Thymus (tissue), 11 donors: ENCODE measurements at regions not wholly inside any gene's neighbourhood (a gene's known extent, or its start where the extent isn't known, plus 50 kb on each side); places are given as distances from the start of the nearest gene placed in this dataset.
"Not testable (repeated sequence)": the region's sequence is repeated elsewhere in the genome, so short reads cannot be mapped to it uniquely, and the experiment has no call there.

Source experiments
- DNase-seq, 9 donors: peaks; one replicate each; pipeline ENCODE4 v3.0.0-alpha.2; 2013; ENCODE audit warnings: low spot score in 9 of 9, low read depth in 6 of 9, missing footprints in 1 of 9
- H3K27ac ChIP-seq, 2 donors: one replicate each; pipeline ENCODE4 v1.5.1; 2013; ENCODE audit warnings: control low read depth in 1 of 2, low read depth in 1 of 2, low read length in 1 of 2, mild to moderate bottlenecking in 1 of 2, moderate library complexity in 1 of 2
- H3K27me3 ChIP-seq, 2 donors: one replicate each; pipeline ENCODE4 v1.5.1; 2013; ENCODE audit warnings: low read length in 1 of 2; ENCODE audit not compliant: control insufficient read depth in 2 of 2, insufficient read depth in 1 of 2
- H3K36me3 ChIP-seq, 2 donors: one replicate each; pipeline ENCODE4 v1.5.1; 2013; ENCODE audit warnings: low read length in 1 of 2, mild to moderate bottlenecking in 1 of 2, moderate library complexity in 1 of 2; ENCODE audit not compliant: control insufficient read depth in 2 of 2, insufficient read depth in 2 of 2
- H3K4me1 ChIP-seq, 2 donors: one replicate each; pipeline ENCODE4 v1.5.1; 2013; ENCODE audit warnings: low read length in 2 of 2; ENCODE audit not compliant: control insufficient read depth in 2 of 2, insufficient read depth in 2 of 2
- H3K4me3 ChIP-seq, 2 donors: one replicate each; pipeline ENCODE4 v1.5.1; 2013; ENCODE audit warnings: low read length in 2 of 2, control low read depth in 1 of 2, mild to moderate bottlenecking in 1 of 2
- H3K9me3 ChIP-seq, 2 donors: one replicate each; pipeline ENCODE4 v1.5.1; 2013; ENCODE audit warnings: low read length in 1 of 2, mild to moderate bottlenecking in 1 of 2; ENCODE audit not compliant: control insufficient read depth in 2 of 2, insufficient read depth in 1 of 2
- WGBS: extraction: QIAGEN DNeasy Blood & Tissue Kit; methylation state at CpG from one replicate; pipeline ENCODE4 v1.1.7; 2013; 5-methylcytosine and 5-hydroxymethylcytosine counted together
- donor health status: healthy.

DNA sequence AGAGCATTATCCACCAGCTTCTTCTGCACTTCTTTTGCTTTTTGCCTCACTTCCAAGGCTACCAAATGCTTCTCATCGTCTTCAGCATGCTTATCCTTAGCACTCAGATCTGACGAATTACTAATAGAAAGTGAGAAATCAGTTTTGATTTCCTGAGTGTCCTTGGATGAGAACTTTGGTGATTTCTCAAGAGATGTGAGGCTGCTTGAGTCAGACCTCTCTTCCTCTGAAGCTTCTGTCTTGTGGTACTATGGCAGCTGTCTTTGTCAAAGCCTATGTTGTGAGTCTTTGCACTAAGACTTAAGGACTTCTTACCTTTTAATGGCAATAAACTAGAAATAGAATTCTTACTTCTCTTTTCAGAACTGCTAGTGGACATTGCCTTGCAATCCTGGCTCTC is 169.9 kb downstream of the CPE start:
- Histone ChIP-seq H3K9me3 (no peaks in the 10 kb centered on the region), H3K27me3 (no peaks in the 10 kb centered on the region), H3K27ac (no peak overlapping the region), H3K4me1 (no peaks in the 10 kb centered on the region), H3K4me3 (no peak overlapping the region), H3K36me3 (no peaks in the 10 kb centered on the region)
- 93% methylated on average over 2 of the region's 2 CpGs for WGBS
- DNase-seq: no peak

DNA sequence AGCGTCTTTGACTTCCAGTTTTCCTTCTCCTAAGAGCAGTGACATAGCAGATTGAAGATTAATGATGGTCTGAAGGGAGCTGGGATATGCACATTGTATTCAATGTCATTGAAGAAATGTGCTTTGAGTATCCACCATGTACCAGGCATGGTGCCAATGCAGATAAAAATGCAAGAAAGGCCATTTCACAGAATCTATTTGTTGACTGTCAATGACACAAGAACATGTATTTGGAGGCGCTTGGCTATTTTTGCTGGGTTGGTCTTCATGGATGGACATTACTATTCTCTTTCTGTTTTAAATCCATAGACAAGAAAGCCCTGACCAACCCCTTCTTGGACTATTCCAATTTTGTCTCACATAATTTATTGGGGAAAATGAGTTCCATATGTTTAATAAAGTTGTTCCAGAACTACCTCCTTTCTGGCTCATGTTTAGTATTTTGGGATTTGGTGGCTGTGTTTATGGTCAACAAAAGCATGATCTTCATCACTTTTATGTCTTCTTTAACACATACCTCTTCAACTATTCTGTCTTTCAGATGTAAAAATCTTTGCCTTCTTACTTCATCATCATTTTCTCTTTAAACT is 174.5 kb downstream of the CPE start:
- 94% methylated on average over 2 of the region's 2 CpGs for WGBS
- Histone ChIP-seq H3K27me3 (no peaks in the 10 kb centered on the region), H3K36me3 (no peaks in the 10 kb centered on the region), H3K27ac (no peak overlapping the region), H3K9me3 (no peaks in the 10 kb centered on the region), H3K4me3 (no peak overlapping the region), H3K4me1 (no peaks in the 10 kb centered on the region)
- DNase-seq: no peak

- Histone ChIP-seq H3K4me3 (no peak overlapping the region), H3K27ac (no peak overlapping the region), H3K9me3 (no peaks in the 10 kb centered on the region), H3K27me3 (no peaks in the 10 kb centered on the region), H3K4me1 (no peaks in the 10 kb centered on the region), H3K36me3 (no peaks in the 10 kb centered on the region)
- 88% methylated on average over 5 of the region's 5 CpGs for WGBS
- DNase-seq: no peak
Observed at GRCh38 chr4:165555302-165555701, 176.5 kb downstream of the CPE start.

DNA sequence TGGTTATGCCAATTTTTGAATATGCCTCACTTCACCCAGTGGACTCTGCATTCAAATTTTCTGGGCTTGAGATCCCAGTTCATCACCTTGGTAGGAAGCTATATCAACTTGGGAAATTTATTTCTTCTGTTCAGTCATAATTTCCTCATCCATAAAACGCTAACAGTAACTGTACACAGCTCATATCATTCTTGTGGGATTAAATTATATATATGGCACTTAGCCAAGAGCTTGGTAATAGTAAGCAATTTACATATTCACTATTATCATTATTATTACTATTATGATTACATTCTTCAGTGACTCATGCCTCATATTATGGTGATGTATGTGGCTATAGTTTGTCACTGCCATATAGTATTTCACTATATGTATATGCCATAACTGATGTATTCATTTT is 177.6 kb downstream of the CPE start:
- no peaks in the 10 kb centered on the region for H3K4me1 ChIP-seq
- DNase-seq: no peak
- no peaks in the 10 kb centered on the region for H3K36me3 ChIP-seq
- no peak overlapping the region for H3K4me3 ChIP-seq
- no peaks in the 10 kb centered on the region for H3K27me3 ChIP-seq
- no peak overlapping the region for H3K27ac ChIP-seq
- no peaks in the 10 kb centered on the region for H3K9me3 ChIP-seq
- WGBS: 89% methylated on average over 1 of the region's 1 CpG

DNA sequence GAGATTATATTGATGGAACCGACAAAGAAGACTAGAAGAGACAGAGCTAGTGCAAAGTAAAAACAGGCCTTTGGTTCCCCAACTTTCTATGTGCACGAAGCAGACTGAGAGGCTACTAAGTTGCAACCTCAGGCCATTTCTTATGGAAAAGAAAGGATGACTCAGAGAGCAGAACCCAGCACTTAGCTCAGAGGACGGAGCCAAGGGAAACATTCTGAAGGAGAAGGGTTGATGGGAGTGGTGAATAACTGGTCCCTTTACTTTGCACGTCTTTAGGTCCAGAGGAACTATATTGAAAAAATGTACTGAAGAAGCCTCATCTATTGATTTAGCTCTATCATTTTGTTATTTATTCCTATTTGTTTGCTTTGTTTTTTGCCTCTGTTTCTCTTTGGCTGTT is 182.1 kb downstream of the CPE start:
- Histone ChIP-seq H3K4me1 (no peaks in the 10 kb centered on the region), H3K4me3 (no peak overlapping the region), H3K27me3 (no peaks in the 10 kb centered on the region), H3K36me3 (no peaks in the 10 kb centered on the region), H3K27ac (no peak overlapping the region), H3K9me3 (no peaks in the 10 kb centered on the region)
- 96% methylated on average over 4 of the region's 4 CpGs for WGBS
- DNase-seq: no peak

- H3K27ac ChIP-seq: no peak overlapping the region
- H3K36me3 ChIP-seq: no peaks in the 10 kb centered on the region
- H3K4me1 ChIP-seq: no peaks in the 10 kb centered on the region
- H3K4me3 ChIP-seq: no peak overlapping the region
- no peaks in the 10 kb centered on the region for H3K9me3 ChIP-seq
- DNase-seq: no peak
- H3K27me3 ChIP-seq: no peaks in the 10 kb centered on the region
Observed at GRCh38 chr4:165563851-165564250, 185.0 kb downstream of the CPE start.

DNA sequence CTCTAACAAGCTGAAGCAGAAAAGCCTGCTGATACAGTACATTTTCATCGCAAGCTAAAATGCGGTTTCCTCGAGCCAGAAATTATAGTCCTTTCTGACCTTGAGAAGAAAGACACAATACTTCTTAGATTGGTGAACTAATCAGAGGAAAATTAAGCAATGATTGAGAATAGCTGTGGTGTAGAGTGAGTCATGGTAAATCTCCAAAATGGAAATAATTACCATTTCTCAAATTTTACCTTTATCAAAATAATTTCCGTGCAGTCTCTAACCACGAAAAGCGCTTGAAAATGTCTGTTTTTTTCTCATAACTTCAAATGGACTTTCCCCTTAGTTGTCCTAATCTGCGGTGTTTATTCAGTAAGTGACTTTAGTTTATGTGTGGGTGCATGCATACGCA is 190.2 kb downstream of the CPE start:
- no peak overlapping the region for H3K4me3 ChIP-seq
- H3K27ac ChIP-seq: no peak overlapping the region
- H3K36me3 ChIP-seq: no peaks in the 10 kb centered on the region
- no peaks in the 10 kb centered on the region for H3K27me3 ChIP-seq
- no peak for DNase-seq
- 94% methylated on average over 8 of the region's 8 CpGs for whole genome bisulfite sequencing
- no peaks in the 10 kb centered on the region for H3K9me3 ChIP-seq
- H3K4me1 ChIP-seq: no peaks in the 10 kb centered on the region

DNA sequence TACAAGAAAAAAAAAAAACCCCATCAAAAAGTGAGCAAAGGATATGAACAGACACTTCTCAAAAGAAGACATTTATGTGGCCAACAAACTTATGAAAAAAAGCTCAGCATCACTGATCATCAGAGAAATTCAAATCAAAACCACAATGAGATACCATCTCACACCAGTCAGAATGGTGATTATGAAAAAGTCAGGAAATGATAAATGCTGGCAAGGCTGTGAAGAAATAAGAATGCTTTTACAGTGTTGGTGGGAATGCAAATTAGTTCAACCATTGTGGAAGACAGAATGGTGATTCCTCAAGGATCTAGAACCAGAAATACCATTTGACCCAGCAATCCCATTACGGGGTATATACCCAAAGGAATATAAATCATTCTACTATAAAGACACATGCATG is 192.7 kb downstream of the CPE start:
- H3K9me3 ChIP-seq, H3K27me3 ChIP-seq, H3K36me3 ChIP-seq, H3K4me3 ChIP-seq, DNase-seq, H3K4me1 ChIP-seq, H3K27ac ChIP-seq: not testable (repeated sequence)
- WGBS: 95% methylated on average over 1 of the region's 1 CpG

GRCh38 chr4:165580351-165580905 is 201.6 kb downstream of the CPE start:
- DNase-seq: no peak
- H3K4me3 ChIP-seq: no peak overlapping the region
- H3K4me1 ChIP-seq: no peaks in the 10 kb centered on the region
- H3K9me3 ChIP-seq: no peaks in the 10 kb centered on the region
- H3K27ac ChIP-seq: no peak overlapping the region
- H3K36me3 ChIP-seq: no peaks in the 10 kb centered on the region
- no peaks in the 10 kb centered on the region for H3K27me3 ChIP-seq
- 86% methylated on average over 4 of the region's 4 CpGs for WGBS

GRCh38 chr4:165583341-165583740 is 204.5 kb downstream of the CPE start:
- H3K9me3 ChIP-seq: no peaks in the 10 kb centered on the region
- H3K27ac ChIP-seq: no peak overlapping the region
- H3K4me1 ChIP-seq: no peaks in the 10 kb centered on the region
- no peak for DNase-seq
- no peaks in the 10 kb centered on the region for H3K36me3 ChIP-seq
- H3K4me3 ChIP-seq: no peak overlapping the region
- WGBS: 95% methylated on average over 3 of the region's 3 CpGs
- no peaks in the 10 kb centered on the region for H3K27me3 ChIP-seq
